CD14-positive monocyte (primary cell): ENCODE measurements at regions not wholly inside any gene's neighbourhood (a gene's known extent, or its start where the extent isn't known, plus 50 kb on each side); places are given as distances from the start of the nearest gene placed in this dataset.

Experiments
- DNase-seq, 3 donors: peaks; one replicate each; pipeline ENCODE4 v3.0.0-alpha.2; 2011 to 2022
- H2AFZ ChIP-seq: 2 replicates; pipeline ENCODE4 v1.6.0; 2012; ENCODE audit warnings: mild to moderate bottlenecking, low read depth, low read length, inconsistent platforms; ENCODE audit not compliant: insufficient read depth, poor library complexity, severe bottlenecking
- H3K27ac ChIP-seq, 2 donors: 1 replicate in 1 of 2; 2 replicates in 1 of 2; pipeline ENCODE4 v1.5.1; 2012 to 2013; ENCODE audit warnings: low read length in 2 of 2, control low read depth in 1 of 2, inconsistent platforms in 1 of 2, low read depth in 1 of 2, mild to moderate bottlenecking in 1 of 2
- H3K27me3 ChIP-seq, 2 donors: one replicate each; pipeline versions ENCODE4 v1.6.0 to v1.6.1; 2011 to 2013; ENCODE audit warnings: low read length in 2 of 2; ENCODE audit not compliant: control insufficient read depth in 2 of 2, insufficient read depth in 2 of 2
- H3K36me3 ChIP-seq, 2 donors: replicated peaks in 1 of 2; 1 replicate in 1 of 2; 2 replicates in 1 of 2; pipeline versions ENCODE4 v1.5.1 to v1.6.1; 2012 to 2013; ENCODE audit warnings: low read length in 2 of 2, control low read depth in 1 of 2, inconsistent platforms in 1 of 2, mild to moderate bottlenecking in 1 of 2; ENCODE audit not compliant: insufficient read depth in 2 of 2, control insufficient read depth in 1 of 2
- H3K4me1 ChIP-seq, 2 donors: 1 replicate in 1 of 2; 2 replicates in 1 of 2; pipeline versions ENCODE4 v1.5.1 to v1.6.1; 2012 to 2013; ENCODE audit warnings: low read length in 2 of 2, control low read depth in 1 of 2, inconsistent platforms in 1 of 2, mild to moderate bottlenecking in 1 of 2, moderate library complexity in 1 of 2; ENCODE audit not compliant: insufficient read depth in 2 of 2, control insufficient read depth in 1 of 2
- H3K4me2 ChIP-seq: replicated peaks from 2 replicates; pipeline ENCODE3; 2012; ENCODE audit warnings: low read length, moderate library complexity, mild to moderate bottlenecking; ENCODE audit not compliant: poor library complexity, severe bottlenecking; ENCODE audit errors: extremely low read depth
- H3K4me3 ChIP-seq, 3 experiments: fragments of 200-600 bp in 1 of 3; sonication (generic) in 1 of 3; replicated peaks in 1 of 3; 1 replicate in 2 of 3; 2 replicates in 1 of 3; pipeline ENCODE4 v1.5.1; 2011 to 2013; ENCODE audit warnings: low read length in 3 of 3, mild to moderate bottlenecking in 3 of 3, control low read depth in 2 of 3, low read depth in 2 of 3, inconsistent platforms in 1 of 3, moderate library complexity in 1 of 3
- H3K79me2 ChIP-seq: 2 replicates; pipeline ENCODE4 v1.6.0; 2012; ENCODE audit warnings: mild to moderate bottlenecking, control low read depth, inconsistent platforms, low read length, moderate library complexity; ENCODE audit not compliant: insufficient read depth
- H3K9ac ChIP-seq: 2 replicates; pipeline ENCODE4 v1.6.0; 2017; ENCODE audit warnings: low read length, mild to moderate bottlenecking; ENCODE audit not compliant: insufficient read depth, poor library complexity, severe bottlenecking
- H3K9me3 ChIP-seq, 2 donors: replicated peaks in 1 of 2; 1 replicate in 1 of 2; 2 replicates in 1 of 2; pipeline versions ENCODE4 v1.5.1 to v1.6.1; 2012 to 2013; ENCODE audit warnings: low read length in 2 of 2, control low read depth in 1 of 2; ENCODE audit not compliant: control insufficient read depth in 1 of 2, insufficient read depth in 1 of 2
- H4K20me1 ChIP-seq: 2 replicates; pipeline ENCODE4 v1.6.0; 2012; ENCODE audit warnings: mild to moderate bottlenecking, low read length, control low read depth, moderate library complexity; ENCODE audit not compliant: insufficient read depth
- H3K27ac Mint-ChIP-seq, 7 donors: one replicate each; pipeline ENCODE4 v1.8.0; 2020; ENCODE audit warnings: mild to moderate bottlenecking in 7 of 7, mixed read lengths in 7 of 7, moderate library complexity in 6 of 7, inconsistent platforms in 2 of 7
- H3K27me3 Mint-ChIP-seq, 3 donors: one replicate each; pipeline ENCODE4 v1.8.0; 2021 to 2022; ENCODE audit warnings: low read depth in 3 of 3, mild to moderate bottlenecking in 3 of 3, mixed read lengths in 3 of 3, moderate library complexity in 3 of 3, inconsistent platforms in 1 of 3
- H3K36me3 Mint-ChIP-seq, 2 donors: one replicate each; pipeline ENCODE4 v1.8.0; 2020; ENCODE audit warnings: mixed read lengths in 2 of 2, inconsistent platforms in 1 of 2, mild to moderate bottlenecking in 1 of 2
- H3K4me1 Mint-ChIP-seq: one replicate; pipeline ENCODE4 v1.8.0; 2020; ENCODE audit warnings: mild to moderate bottlenecking, mixed read lengths
- H3K4me3 Mint-ChIP-seq, 2 donors: one replicate each; pipeline ENCODE4 v1.8.0; 2020; ENCODE audit warnings: mild to moderate bottlenecking in 2 of 2, mixed read lengths in 2 of 2, moderate library complexity in 1 of 2
- H3K9me3 Mint-ChIP-seq, 7 donors: one replicate each; pipeline ENCODE4 v1.8.0; 2020 to 2022; ENCODE audit warnings: mixed read lengths in 7 of 7, mild to moderate bottlenecking in 6 of 7, moderate library complexity in 6 of 7, inconsistent platforms in 2 of 7
- WGBS: methylation state at CpG from one replicate; pipeline ENCODE4 v1.1.5; 2013; ENCODE audit warnings: missing lambda C conversion rate; ENCODE audit not compliant: insufficient coverage; 5-methylcytosine and 5-hydroxymethylcytosine counted together
- intact Hi-C, 2 donors: fragments of 100-400 bp; cut with micrococcal nuclease; formaldehyde crosslinking; loops; one replicate each; pipeline versions ENCODE4 v1.15.0 to v1.15.1; 2023
- TF ChIP-seq, protein P1 (sequence below): fragments of 200-600 bp; IDR thresholded peaks from one replicate; pipeline ENCODE4 v1.8.0; 2022; ENCODE audit warnings: antibody characterized with exemption, mild to moderate bottlenecking

DNA sequence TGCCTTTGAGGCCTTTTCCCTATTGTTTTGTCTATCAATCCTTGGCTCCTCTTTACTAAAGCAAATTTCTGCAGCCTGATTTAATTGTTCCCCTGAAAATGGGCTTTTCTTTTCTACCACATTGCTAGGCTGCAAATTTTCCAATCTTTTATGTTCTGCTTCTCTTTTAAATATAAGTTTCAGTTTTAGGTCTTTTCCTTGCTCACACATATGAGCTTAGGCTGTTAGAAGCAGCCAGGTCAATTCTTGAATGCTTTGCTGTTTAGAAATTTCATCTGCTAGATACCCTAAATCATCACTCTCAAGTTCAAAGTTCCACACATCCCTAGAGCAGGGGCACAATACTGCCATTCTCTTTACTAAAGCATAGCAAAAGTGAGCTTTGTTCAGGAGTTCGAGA lies 159.6 kb downstream of the ARL4A start:
- Mint-ChIP-seq H3K36me3 (no peaks in the 10 kb centered on the region), H3K27ac (no peak overlapping the region), H3K4me3 (no peak overlapping the region), H3K9me3 (peaks cover 11 to 23% (median 17%) of the 10 kb centered on the region in 7 donors), H3K4me1 (no peaks in the 10 kb centered on the region), H3K27me3 (peaks cover 0 to 2% (median 2%) of the 10 kb centered on the region in 3 donors)
- Histone ChIP-seq H3K27ac (no peak overlapping the region), H3K27me3 (no peaks in the 10 kb centered on the region), H3K36me3 (no peaks in the 10 kb centered on the region), H3K9me3 (peaks cover 4 to 8% of the 10 kb centered on the region in 2 donors), H3K4me2 (no peak overlapping the region), H3K4me3 (no peak overlapping the region), H3K9ac (no peak overlapping the region), H3K4me1 (no peaks in the 10 kb centered on the region), H4K20me1 (no peaks in the 10 kb centered on the region), H3K79me2 (no peaks in the 10 kb centered on the region), H2AFZ (no peak overlapping the region)
- no CpG with 5 or more reads among the region's 1 CpG for WGBS
- intact Hi-C loops, result no loop called here
- DNase-seq, result no peak
- TF ChIP-seq, protein P1, sequence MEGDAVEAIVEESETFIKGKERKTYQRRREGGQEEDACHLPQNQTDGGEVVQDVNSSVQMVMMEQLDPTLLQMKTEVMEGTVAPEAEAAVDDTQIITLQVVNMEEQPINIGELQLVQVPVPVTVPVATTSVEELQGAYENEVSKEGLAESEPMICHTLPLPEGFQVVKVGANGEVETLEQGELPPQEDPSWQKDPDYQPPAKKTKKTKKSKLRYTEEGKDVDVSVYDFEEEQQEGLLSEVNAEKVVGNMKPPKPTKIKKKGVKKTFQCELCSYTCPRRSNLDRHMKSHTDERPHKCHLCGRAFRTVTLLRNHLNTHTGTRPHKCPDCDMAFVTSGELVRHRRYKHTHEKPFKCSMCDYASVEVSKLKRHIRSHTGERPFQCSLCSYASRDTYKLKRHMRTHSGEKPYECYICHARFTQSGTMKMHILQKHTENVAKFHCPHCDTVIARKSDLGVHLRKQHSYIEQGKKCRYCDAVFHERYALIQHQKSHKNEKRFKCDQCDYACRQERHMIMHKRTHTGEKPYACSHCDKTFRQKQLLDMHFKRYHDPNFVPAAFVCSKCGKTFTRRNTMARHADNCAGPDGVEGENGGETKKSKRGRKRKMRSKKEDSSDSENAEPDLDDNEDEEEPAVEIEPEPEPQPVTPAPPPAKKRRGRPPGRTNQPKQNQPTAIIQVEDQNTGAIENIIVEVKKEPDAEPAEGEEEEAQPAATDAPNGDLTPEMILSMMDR, result no peak

DNA sequence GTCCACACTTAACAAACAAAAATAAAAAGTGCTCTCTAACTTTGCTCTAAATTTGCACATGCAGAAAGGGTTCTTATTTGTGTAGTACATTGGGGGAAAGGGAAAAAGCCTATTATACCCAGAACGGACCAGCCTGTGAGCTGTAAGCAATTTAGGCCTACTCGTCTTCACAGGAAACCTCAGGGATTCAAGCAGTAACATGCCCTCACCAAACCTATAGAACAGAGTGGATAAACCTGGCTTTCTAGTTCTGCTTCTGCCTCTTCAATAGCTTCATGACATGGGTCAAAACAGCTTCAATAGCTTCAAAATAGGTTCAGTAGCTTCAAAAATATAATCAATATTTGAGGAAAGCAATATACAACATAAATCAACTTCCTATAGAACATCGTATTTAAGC lies 163.7 kb downstream of the ARL4A start:
- Histone ChIP-seq H3K27ac (no peak overlapping the region), H3K27me3 (no peaks in the 10 kb centered on the region), H3K36me3 (no peaks in the 10 kb centered on the region), H3K9ac (no peak overlapping the region), H3K4me2 (no peak overlapping the region), H2AFZ (no peak overlapping the region), H3K9me3 (peaks cover 4 to 8% of the 10 kb centered on the region in 2 donors), H3K4me3 (no peak overlapping the region), H3K4me1 (no peaks in the 10 kb centered on the region), H3K79me2 (no peaks in the 10 kb centered on the region), H4K20me1 (no peaks in the 10 kb centered on the region)
- Mint-ChIP-seq H3K4me3 (no peak overlapping the region), H3K4me1 (no peaks in the 10 kb centered on the region), H3K9me3 (peaks cover 0 to 15% (median 8%) of the 10 kb centered on the region in 7 donors), H3K27me3 (peaks cover 0 to 2% (median 2%) of the 10 kb centered on the region in 3 donors), H3K36me3 (no peaks in the 10 kb centered on the region), H3K27ac (no peak overlapping the region)
- 100% methylated on average over 1 of the region's 3 CpGs for WGBS
- TF ChIP-seq, protein P1, result no peak
- DNase-seq, result no peak
- intact Hi-C loops, result no loop called here
